GM18867 (cell line): ENCODE measurements at regions not wholly inside any gene's neighbourhood (a gene's known extent, or its start where the extent isn't known, plus 50 kb on each side); places are given as distances from the start of the nearest gene placed in this dataset.
"Not testable (repeated sequence)": the region's sequence is repeated elsewhere in the genome, so short reads cannot be mapped to it uniquely, and the experiment has no call there.

Experiments used
- ATAC-seq: cut with Tn5 transposase; IDR thresholded peaks from one replicate; pipeline ENCODE4 v1.9.1; 2021; ENCODE audit warnings: mild to moderate bottlenecking, moderate library complexity; ENCODE audit not compliant: unreplicated experiment

DNA sequence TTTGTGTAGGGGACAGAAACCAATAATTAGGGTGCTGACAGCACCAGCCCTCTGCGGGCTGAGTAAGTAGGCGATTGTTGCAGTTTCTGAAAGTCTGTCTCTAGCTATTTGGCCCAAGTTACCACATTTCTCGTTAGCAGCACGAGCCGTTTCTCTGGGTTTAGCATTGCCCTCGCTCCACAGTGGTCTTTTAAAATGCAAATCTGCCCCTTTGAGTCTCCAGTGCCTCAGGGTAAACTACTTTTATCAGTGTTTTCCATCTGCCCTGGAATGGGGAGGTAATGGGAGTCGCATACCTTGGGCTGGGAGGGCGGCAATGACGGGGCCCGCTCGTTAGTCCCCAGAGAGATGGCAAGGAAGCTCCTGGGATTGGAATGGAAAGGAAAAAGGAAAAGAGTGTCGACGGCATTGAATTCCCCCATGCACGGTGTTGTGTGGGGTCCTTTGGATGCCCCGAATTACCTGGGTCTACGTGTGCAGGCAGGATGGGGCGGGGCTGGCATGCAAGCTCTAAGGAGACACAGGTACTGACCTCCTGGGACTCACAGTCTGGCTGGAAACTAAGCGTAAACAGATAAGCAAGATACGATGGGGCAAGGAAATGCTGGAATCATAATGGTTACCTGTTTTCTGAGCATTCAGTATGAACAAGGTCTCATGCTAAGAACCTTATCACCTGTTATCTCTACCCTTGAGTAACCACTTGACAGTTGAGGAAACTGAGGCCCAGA is 131.8 kb upstream of the MAP1LC3B2 start:
- ATAC-seq, result no peak

DNA sequence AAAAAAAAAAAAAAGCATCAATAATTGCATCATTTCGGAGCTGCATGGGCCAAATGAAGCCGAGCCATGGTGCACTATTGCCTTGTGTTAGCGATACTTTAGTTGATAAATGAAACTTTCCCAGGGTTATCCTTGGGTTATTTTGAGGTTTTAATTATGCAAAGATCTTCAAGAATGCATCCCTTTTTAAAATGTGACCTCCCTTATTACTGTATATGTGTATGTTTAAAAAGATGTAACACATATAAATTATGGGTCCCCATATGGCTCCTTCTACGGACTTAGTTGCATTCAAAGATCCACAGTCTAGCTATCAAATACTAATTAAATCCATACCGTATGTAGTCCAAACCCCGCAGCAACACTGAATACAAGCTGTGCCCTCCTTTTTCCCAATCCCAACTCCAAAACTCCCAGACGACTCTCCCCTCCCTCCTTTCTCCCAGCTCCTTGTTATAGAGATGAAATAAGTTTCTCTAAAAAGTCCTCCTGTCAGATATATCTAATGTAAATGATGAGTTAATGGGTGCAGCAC is 129.3 kb upstream of the MAP1LC3B2 start:
- no peak for ATAC-seq

DNA sequence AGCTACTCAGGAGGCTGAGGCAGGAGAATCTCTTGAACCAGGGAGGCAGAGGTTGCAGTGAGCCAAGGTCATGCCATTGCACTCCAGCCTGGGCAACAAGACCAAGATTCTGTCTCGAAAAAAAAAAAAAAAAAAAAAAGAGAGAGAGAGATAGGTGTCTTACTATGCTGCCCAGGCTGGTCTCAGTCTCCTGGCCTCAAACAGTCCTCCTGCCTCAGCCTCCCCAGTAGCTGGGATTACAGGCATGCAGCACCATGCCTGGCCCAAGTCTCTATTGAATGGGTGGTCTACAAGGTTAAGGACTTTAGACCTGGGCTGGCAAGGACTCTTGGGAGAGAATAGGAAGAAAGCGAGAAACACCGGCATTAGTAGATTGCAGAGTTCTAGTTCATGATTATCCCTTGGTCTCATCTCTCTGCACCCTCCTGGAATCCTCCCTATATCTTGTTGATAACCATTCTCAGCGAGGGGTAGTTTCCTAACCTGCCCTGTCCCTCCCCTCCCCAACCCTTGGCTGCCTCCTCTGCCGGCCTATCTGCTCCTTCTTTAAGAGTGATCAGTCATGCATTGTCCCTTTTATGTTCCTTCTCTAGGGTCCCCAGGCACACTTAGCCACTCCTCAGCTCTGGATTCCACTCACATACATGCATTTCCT is 128.1 kb upstream of the MAP1LC3B2 start:
- no peak for ATAC-seq

DNA sequence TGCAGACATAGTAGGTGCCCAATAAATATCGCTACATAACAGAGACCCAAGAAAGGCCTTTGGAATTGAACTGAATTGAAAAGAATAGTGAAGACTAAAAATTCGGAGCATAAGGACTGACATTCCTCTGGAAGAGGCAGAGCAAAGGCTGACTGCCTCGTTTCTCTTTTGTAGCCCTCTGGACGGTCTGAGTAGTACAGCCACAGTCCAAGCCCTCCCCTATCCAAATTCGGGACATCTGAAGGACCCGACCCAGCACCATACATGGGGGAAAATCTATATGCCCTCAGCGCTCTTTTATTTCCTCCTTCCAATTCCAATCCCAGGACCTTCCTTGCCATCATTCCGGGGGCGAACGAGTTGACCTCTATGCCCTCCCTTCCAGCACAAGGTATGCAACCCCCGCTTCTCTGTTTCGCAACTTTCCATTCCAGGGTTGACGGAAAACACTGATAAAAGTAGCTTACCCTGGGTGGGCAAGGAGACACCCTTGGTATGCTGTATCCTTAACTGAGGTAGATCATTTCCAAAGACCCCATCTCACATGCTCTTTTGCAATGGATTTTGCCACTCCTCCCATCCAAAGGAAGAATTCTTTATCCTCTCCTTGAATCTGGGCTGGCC is 127.4 kb upstream of the MAP1LC3B2 start:
- no peak for ATAC-seq

DNA sequence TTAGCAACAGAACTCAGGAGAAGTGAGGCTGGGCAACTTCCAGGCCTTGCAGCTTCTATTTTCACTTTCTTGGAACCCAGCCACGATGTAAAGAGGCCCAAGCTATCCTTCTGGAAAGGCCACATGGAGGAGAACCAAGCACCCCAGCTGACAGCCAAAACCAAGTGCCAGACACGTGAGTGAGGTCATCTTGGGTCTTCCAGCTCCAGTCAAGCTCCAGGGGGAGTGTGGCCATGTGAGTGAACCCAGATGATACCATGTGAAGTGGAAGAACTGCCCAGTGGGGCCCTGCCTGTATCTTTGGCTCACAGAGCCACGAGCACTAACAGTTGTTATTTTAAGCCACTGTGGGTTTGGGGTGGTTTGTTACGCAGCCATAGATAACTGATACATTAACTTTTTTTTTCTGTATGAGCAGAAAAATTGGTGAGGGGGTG is 126.8 kb upstream of the MAP1LC3B2 start:
- ATAC-seq, result no peak

DNA sequence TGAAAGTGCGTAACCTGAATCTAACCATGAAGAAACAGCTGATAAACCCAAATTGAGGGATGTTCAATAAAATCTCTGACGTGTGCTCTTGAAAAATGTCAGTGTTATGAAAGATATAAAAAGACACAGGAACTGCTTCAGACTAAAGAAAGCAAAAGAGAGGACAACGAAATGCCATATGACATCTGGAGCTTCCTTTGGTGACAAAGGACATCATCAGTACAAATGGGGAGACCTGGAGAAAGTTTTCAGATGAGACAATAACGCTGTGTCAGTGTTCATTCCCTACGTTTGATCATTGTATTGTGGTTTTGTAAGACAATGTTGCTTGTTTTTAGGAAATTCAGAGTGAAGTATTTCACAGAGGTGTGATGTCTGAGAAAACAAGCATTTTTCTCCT is 125.9 kb upstream of the MAP1LC3B2 start:
- no peak for ATAC-seq

DNA sequence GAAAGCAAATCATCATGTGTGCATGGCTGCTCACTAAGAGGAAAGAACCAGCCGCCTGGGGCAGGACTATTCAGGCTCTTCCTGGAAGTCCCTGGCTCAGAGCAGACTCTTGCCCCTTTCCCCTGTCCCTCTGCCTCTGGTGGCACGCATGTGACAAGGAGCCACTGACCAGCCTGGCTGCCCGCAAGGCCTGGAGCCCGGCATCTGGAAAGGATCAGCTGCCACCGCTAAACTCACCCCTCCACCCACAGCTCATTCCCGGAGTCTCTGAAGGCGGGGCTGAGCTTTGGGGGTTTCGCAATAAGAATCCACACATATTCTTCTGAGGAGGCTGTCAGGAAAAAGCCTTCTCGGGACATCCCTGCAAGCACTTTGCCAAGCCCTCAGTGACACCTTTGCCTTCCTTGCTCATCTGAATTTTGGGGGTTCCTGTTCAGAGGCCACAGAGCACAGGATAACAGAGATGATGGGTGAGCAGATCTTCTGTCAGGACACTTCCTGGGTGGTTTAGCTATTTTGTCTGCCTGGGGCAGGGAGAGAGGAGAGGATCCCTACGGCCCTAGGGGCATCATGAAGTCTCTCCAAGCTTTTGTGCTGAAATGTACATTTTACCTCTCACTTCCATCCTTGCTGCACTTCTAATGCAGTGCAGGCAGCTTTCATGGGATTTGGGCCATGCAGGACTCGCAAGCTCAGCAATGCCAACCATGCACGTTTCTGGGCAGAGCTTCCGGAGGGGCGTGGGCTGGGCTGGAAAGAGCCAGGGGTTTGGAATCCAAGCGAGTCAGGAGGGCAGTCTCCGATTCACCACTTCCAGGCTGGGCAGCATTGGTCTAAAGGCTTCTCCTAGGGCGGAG is 124.8 kb upstream of the MAP1LC3B2 start:
- no peak for ATAC-seq

DNA sequence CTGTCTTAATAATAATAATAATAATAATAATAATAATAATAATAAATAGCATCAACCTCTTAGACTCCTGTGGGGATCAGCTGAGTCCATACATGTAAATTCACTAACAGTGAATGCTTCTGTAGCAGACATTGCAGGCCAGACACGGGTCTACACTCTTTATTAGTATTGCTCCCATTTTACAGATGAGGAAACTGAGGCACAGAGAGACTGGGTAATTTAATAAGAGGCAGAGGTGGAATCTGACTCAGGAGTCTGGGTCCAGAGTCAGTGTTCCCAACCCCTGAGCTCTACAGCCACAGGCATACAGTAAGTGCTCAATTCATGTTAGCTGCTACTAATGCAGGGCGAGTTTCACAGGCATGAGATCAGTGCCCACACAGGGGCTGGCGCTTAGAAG is 123.2 kb upstream of the MAP1LC3B2 start:
- no peak for ATAC-seq

DNA sequence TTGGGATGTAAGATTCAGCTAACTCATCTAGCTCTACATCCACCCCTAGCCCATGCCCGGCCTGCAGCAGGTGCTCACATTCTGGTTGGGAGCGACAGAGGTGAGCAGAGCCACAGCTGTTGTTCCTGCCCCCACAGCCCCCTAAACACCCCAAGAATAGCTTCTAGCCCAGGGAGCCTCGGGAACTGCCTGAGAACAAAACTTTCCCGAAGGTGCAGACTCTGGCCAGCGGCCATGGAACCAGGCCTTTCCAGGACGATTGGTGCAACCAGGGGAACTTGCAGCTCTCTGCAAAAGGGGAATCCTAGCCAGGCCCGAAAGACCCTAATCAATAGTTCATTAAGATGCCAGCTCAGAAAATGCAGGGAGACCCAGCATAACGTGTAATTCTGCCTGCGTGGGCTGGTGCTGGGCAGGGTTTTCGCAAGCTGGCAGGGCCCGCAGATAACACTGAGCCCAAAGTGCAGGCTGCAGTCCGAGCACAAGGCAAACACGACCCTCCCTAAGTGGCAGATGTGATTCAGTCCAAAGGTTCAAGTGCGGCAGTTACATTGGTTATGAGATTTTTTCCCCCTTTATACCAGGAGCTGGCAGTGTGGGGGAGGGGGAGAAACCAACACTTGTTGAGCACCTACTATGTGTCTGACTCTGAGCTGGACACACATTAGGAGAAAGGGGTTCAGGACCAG is 122.5 kb upstream of the MAP1LC3B2 start:
- no peak for ATAC-seq

DNA sequence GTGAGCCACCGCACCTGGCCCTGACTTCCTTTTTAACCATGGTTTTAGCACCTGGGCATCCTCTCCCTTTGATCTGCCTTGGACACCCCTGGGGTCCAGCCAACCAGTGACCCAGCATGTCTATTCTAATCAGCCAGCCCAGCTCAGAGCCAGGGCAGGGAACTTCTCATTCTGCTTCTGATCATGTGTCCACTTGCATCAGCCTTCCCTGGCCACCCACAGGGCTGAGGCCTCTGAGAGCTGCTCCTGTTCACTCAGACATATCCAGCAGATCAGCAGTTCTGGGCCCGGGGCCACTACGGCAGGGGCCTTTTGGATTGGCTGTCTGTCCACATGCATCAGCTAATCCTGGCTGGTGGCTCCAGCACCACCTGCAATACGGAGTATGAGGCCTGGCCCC is 117.9 kb upstream of the MAP1LC3B2 start:
- no peak for ATAC-seq

DNA sequence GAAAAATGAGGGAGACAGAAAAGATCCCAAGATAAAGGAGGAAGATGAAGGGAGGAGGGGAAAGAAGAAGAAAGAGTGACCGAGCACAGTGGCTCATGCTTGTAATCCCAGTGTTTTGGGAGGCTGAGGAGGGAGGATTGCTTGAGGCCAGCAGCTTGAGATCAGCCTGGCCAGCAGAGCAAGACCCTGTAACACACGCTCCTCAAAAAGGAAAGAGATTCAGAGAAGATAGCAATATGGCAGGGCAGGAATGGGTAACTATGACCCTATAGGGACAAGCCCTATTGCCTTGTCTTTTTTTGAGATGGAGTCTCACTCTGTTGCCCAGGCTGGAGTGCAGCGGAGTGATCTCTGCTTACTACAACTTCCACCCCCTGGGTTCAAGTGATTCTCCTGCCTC is 116.9 kb upstream of the MAP1LC3B2 start:
- ATAC-seq, result no peak

DNA sequence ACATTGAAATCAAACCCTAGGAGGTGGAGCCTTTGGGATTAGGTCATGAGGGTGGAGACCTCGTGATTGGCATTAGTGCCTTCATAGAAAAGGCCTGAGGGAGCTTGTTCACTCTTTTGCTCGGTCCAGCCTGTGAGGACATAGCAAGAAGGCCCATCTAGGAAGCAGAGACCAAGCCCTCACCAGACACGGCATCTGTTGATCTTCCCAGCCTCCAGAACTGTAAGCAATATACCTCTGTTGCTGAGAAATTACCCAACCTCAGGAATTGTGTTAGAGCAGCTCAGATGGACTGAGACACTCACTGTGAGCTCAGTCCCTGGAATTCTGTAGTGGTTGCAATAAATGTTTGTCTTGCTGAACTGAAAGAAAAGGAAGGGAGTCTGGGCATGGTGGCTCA is 116.2 kb upstream of the MAP1LC3B2 start:
- no peak for ATAC-seq

DNA sequence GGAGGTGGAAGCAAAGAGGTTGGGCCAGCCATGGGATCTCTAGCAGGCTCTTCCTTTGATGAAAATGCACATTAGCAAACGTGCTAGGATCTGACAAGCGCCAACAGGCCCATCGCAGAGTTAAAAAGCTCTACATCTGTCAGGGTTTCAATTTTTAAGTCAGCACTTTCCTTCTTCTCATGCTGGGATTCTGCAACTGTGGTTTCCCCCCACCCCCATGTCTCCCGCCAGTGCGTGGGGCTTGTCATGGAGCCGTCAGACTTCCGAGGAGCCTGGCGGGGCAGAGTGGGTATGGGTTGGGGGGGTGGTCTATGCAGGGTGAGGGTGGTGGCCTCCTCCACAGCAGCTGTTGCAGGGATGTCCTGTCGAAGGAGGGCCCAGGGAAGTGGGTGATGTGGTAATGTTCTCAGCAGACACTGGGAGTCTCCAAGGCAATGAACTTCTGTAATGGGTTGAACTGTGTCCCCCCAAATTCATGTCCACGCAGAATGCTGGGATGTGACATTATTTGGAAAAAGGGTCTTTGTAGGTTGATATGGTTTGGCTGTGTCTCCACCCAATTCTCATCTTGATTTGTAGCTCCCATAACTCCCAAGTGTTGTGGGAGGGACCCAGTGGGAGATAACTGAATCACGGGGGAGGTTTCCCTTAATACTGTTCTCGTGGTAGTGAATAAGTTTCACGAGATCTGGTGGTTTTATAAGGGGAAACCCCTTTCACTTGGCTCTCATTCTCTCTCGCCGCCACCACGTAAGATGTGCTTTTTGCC is 115.2 kb upstream of the MAP1LC3B2 start:
- no peak for ATAC-seq

DNA sequence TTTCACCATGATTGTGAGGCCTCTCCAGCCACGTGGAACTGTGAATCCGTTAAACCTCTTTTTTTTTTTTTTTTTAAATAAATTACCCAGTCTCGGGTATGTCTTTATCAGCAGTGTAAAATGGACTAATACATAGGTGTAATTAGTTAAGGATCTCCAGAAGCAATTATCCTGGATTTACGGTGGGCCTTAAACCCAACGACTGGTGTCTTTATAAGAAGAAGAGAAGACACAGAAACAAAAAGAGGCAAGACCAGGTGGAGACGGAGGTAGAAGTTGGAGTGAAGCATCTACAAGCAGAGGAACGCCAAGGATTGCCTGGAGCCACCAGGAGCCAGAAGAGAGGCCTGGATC is 114.6 kb upstream of the MAP1LC3B2 start:
- ATAC-seq, result no peak

DNA sequence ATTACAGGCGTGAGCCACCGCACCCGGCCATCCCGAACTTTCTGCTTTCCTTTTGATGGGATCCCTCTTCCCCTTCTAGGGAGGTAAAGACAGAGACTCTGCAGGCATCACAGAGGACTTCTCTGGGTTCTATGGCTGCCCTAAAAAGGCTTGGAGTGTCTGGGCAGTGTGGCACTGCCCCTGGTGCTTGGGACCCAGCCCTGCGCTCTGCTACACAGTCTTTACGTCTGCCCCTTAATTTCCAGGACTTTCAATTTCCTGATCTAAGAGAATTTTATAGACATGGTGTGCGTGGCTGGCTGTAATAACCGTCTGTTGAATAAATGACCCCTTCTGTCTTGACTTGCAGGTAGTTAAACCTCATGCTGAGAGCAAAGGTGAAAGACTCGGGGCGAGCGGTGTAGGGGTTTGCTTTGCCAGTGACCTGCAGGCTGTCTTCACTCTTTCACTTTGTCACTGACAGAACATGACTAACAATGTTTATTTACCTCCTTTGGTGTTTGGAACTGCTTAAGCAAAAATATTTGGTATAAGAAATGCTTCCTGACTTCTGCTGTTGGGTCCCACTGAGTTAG is 110.9 kb upstream of the MAP1LC3B2 start:
- ATAC-seq, result no peak

DNA sequence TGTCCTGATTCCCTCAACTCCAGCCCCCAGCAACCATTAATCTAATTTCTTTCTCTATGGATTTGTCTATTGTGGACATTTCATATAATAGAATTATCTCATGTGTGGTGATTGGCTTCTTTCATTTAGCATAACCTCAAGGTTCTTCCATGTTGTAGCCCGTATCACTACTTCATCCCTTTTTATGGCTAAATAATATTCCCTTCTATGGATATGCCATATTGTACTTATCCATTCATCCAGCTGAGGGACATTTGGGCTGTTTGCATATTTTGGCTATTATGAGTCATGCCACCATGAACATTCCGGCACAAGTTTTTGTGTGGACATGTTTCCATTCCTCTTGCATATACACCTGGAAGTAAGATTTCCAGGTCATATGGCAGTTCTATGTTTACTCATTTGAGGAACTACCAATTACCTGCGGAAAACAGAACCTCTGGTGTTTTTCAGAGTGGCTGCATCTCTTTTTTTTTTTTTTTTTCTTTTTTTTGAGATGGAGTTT is 108.7 kb upstream of the MAP1LC3B2 start:
- no peak for ATAC-seq

DNA sequence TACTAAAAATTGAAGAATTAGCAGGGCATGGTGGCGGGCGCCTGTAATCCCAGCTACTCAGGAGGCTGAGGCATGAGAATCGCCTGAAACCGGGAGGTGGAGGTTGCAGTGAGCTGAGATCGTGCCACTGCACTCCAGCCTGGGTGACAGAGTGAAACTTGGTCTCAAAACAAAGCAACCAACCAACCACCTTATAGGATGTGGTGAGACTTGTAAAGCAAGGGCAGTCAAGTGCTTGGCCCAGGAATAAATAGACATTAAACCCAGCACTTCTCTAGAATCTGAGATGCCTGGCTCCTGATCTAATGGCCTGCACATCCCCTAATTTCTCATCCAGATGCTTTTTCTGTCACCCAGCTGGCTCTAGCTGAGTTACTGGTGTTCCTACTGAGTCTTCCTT is 106.2 kb upstream of the MAP1LC3B2 start:
- ATAC-seq, result not testable (repeated sequence)

DNA sequence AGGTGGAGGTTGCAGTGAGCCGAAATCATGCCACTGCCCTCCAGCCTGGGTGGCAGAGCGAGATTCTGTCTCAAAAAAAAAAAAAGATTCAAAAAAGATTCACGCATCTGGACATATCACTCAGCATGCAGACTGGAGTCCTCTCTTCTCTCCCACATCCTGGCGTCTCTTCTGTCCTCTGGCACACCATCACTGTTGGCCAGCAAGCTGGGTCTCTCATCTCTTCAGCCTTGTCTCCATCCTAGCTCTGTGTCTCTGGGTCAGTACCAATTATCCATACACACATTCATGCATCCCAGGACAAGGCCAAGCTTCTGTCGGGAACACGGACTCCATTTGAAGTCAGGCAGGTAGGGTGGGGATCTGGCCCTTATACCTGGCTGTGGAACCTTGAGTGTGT is 105.5 kb upstream of the MAP1LC3B2 start:
- ATAC-seq, result no peak

DNA sequence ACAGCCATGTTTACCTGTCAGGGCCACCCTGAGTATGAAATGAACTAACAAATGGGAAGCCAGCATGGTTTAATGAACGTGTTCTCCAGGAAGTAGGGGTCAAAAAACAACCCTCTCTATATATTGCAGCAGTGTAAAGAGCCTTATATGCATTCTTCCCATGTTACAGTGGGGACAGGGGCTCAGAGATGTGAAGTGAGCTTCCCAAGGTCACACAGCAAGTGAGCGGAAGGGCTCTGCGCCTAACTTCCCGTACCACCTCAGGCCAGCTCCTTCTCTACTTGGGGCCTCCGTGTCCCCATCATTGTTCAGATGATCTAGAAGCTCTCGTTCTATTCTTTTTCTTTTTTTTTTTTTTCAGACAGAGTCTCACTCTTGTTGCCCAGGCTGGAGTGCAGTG is 105.1 kb upstream of the MAP1LC3B2 start:
- no peak for ATAC-seq
